CD14-positive monocyte (primary cell): ENCODE measurements at regions not wholly inside any gene's neighbourhood (a gene's known extent, or its start where the extent isn't known, plus 50 kb on each side); places are given as distances from the start of the nearest gene placed in this dataset.

Source experiments
- DNase-seq, 3 donors: peaks; one replicate each; pipeline ENCODE4 v3.0.0-alpha.2; 2011 to 2022
- H2AFZ ChIP-seq: 2 replicates; pipeline ENCODE4 v1.6.0; 2012; ENCODE audit warnings: mild to moderate bottlenecking, low read depth, low read length, inconsistent platforms; ENCODE audit not compliant: insufficient read depth, poor library complexity, severe bottlenecking
- H3K27ac ChIP-seq, 2 donors: 1 replicate in 1 of 2; 2 replicates in 1 of 2; pipeline ENCODE4 v1.5.1; 2012 to 2013; ENCODE audit warnings: low read length in 2 of 2, control low read depth in 1 of 2, inconsistent platforms in 1 of 2, low read depth in 1 of 2, mild to moderate bottlenecking in 1 of 2
- H3K27me3 ChIP-seq, 2 donors: one replicate each; pipeline versions ENCODE4 v1.6.0 to v1.6.1; 2011 to 2013; ENCODE audit warnings: low read length in 2 of 2; ENCODE audit not compliant: control insufficient read depth in 2 of 2, insufficient read depth in 2 of 2
- H3K36me3 ChIP-seq, 2 donors: replicated peaks in 1 of 2; 1 replicate in 1 of 2; 2 replicates in 1 of 2; pipeline versions ENCODE4 v1.5.1 to v1.6.1; 2012 to 2013; ENCODE audit warnings: low read length in 2 of 2, control low read depth in 1 of 2, inconsistent platforms in 1 of 2, mild to moderate bottlenecking in 1 of 2; ENCODE audit not compliant: insufficient read depth in 2 of 2, control insufficient read depth in 1 of 2
- H3K4me1 ChIP-seq, 2 donors: 1 replicate in 1 of 2; 2 replicates in 1 of 2; pipeline versions ENCODE4 v1.5.1 to v1.6.1; 2012 to 2013; ENCODE audit warnings: low read length in 2 of 2, control low read depth in 1 of 2, inconsistent platforms in 1 of 2, mild to moderate bottlenecking in 1 of 2, moderate library complexity in 1 of 2; ENCODE audit not compliant: insufficient read depth in 2 of 2, control insufficient read depth in 1 of 2
- H3K4me2 ChIP-seq: replicated peaks from 2 replicates; pipeline ENCODE3; 2012; ENCODE audit warnings: low read length, moderate library complexity, mild to moderate bottlenecking; ENCODE audit not compliant: poor library complexity, severe bottlenecking; ENCODE audit errors: extremely low read depth
- H3K4me3 ChIP-seq, 3 experiments: fragments of 200-600 bp in 1 of 3; sonication (generic) in 1 of 3; replicated peaks in 1 of 3; 1 replicate in 2 of 3; 2 replicates in 1 of 3; pipeline ENCODE4 v1.5.1; 2011 to 2013; ENCODE audit warnings: low read length in 3 of 3, mild to moderate bottlenecking in 3 of 3, control low read depth in 2 of 3, low read depth in 2 of 3, inconsistent platforms in 1 of 3, moderate library complexity in 1 of 3
- H3K79me2 ChIP-seq: 2 replicates; pipeline ENCODE4 v1.6.0; 2012; ENCODE audit warnings: mild to moderate bottlenecking, control low read depth, inconsistent platforms, low read length, moderate library complexity; ENCODE audit not compliant: insufficient read depth
- H3K9ac ChIP-seq: 2 replicates; pipeline ENCODE4 v1.6.0; 2017; ENCODE audit warnings: low read length, mild to moderate bottlenecking; ENCODE audit not compliant: insufficient read depth, poor library complexity, severe bottlenecking
- H3K9me3 ChIP-seq, 2 donors: replicated peaks in 1 of 2; 1 replicate in 1 of 2; 2 replicates in 1 of 2; pipeline versions ENCODE4 v1.5.1 to v1.6.1; 2012 to 2013; ENCODE audit warnings: low read length in 2 of 2, control low read depth in 1 of 2; ENCODE audit not compliant: control insufficient read depth in 1 of 2, insufficient read depth in 1 of 2
- H4K20me1 ChIP-seq: 2 replicates; pipeline ENCODE4 v1.6.0; 2012; ENCODE audit warnings: mild to moderate bottlenecking, low read length, control low read depth, moderate library complexity; ENCODE audit not compliant: insufficient read depth
- H3K27ac Mint-ChIP-seq, 7 donors: one replicate each; pipeline ENCODE4 v1.8.0; 2020; ENCODE audit warnings: mild to moderate bottlenecking in 7 of 7, mixed read lengths in 7 of 7, moderate library complexity in 6 of 7, inconsistent platforms in 2 of 7
- H3K27me3 Mint-ChIP-seq, 3 donors: one replicate each; pipeline ENCODE4 v1.8.0; 2021 to 2022; ENCODE audit warnings: low read depth in 3 of 3, mild to moderate bottlenecking in 3 of 3, mixed read lengths in 3 of 3, moderate library complexity in 3 of 3, inconsistent platforms in 1 of 3
- H3K36me3 Mint-ChIP-seq, 2 donors: one replicate each; pipeline ENCODE4 v1.8.0; 2020; ENCODE audit warnings: mixed read lengths in 2 of 2, inconsistent platforms in 1 of 2, mild to moderate bottlenecking in 1 of 2
- H3K4me1 Mint-ChIP-seq: one replicate; pipeline ENCODE4 v1.8.0; 2020; ENCODE audit warnings: mild to moderate bottlenecking, mixed read lengths
- H3K4me3 Mint-ChIP-seq, 2 donors: one replicate each; pipeline ENCODE4 v1.8.0; 2020; ENCODE audit warnings: mild to moderate bottlenecking in 2 of 2, mixed read lengths in 2 of 2, moderate library complexity in 1 of 2
- H3K9me3 Mint-ChIP-seq, 7 donors: one replicate each; pipeline ENCODE4 v1.8.0; 2020 to 2022; ENCODE audit warnings: mixed read lengths in 7 of 7, mild to moderate bottlenecking in 6 of 7, moderate library complexity in 6 of 7, inconsistent platforms in 2 of 7
- CTCF ChIP-seq: fragments of 200-600 bp; IDR thresholded peaks from one replicate; pipeline ENCODE4 v1.8.0; 2022; ENCODE audit warnings: antibody characterized with exemption, mild to moderate bottlenecking
- WGBS: methylation state at CpG from one replicate; pipeline ENCODE4 v1.1.5; 2013; ENCODE audit warnings: missing lambda C conversion rate; ENCODE audit not compliant: insufficient coverage; 5-methylcytosine and 5-hydroxymethylcytosine counted together
- intact Hi-C, 2 donors: fragments of 100-400 bp; cut with micrococcal nuclease; formaldehyde crosslinking; loops; one replicate each; pipeline versions ENCODE4 v1.15.0 to v1.15.1; 2023

GRCh38 chr18:46289463-46289862 lies 185.3 kb downstream of the HAUS1 start:
- 93% methylated on average over 3 of the region's 3 CpGs for whole genome bisulfite sequencing
- Histone ChIP-seq H4K20me1 (no peaks in the 10 kb centered on the region), H3K4me2 (no peak overlapping the region), H2AFZ (no peak overlapping the region), H3K9ac (no peak overlapping the region), H3K4me3 (no peak overlapping the region), H3K79me2 (no peaks in the 10 kb centered on the region), H3K4me1 (peaks cover 16 to 24% of the 10 kb centered on the region in 2 donors), H3K27me3 (no peaks in the 10 kb centered on the region), H3K36me3 (no peaks in the 10 kb centered on the region), H3K9me3 (no peaks in the 10 kb centered on the region), H3K27ac (no peak overlapping the region)
- Mint-ChIP-seq H3K4me3 (no peak overlapping the region), H3K27me3 (peaks cover 7 to 10% (median 9%) of the 10 kb centered on the region in 3 donors), H3K27ac (peak overlapping the region in 2 of 7 donors; percentile 4 to 5), H3K36me3 (no peaks in the 10 kb centered on the region), H3K4me1 (peaks cover 18% of the 10 kb centered on the region), H3K9me3 (peaks cover 0 to 3% (median 0%) of the 10 kb centered on the region in 7 donors)
- DNase-seq, result no peak
- intact Hi-C loops, result no loop called here
- no peak for TF ChIP-seq CTCF

GRCh38 chr18:46289931-46290330 lies 185.7 kb downstream of the HAUS1 start:
- Histone ChIP-seq H3K4me3 (no peak overlapping the region), H3K27me3 (no peaks in the 10 kb centered on the region), H3K9me3 (no peaks in the 10 kb centered on the region), H3K36me3 (no peaks in the 10 kb centered on the region), H3K4me2 (no peak overlapping the region), H3K4me1 (peaks cover 18 to 28% of the 10 kb centered on the region in 2 donors), H3K79me2 (no peaks in the 10 kb centered on the region), H3K27ac (no peak overlapping the region), H4K20me1 (no peaks in the 10 kb centered on the region), H2AFZ (no peak overlapping the region), H3K9ac (no peak overlapping the region)
- intact Hi-C loops, result no loop called here
- H3K36me3 Mint-ChIP-seq, result no peaks in the 10 kb centered on the region
- H3K27ac Mint-ChIP-seq, result peak overlapping the region in 3 of 7 donors; percentile 4 to 48 (median 37)
- H3K4me1 Mint-ChIP-seq, result peaks cover 21% of the 10 kb centered on the region
- no peak for TF ChIP-seq CTCF
- H3K9me3 Mint-ChIP-seq, result peaks cover 0 to 3% (median 0%) of the 10 kb centered on the region in 7 donors
- peaks cover 5 to 9% (median 9%) of the 10 kb centered on the region in 3 donors for H3K27me3 Mint-ChIP-seq
- no peak overlapping the region for H3K4me3 Mint-ChIP-seq
- DNase-seq, result no peak
- 96% methylated on average over 3 of the region's 4 CpGs for WGBS
